NCI-H82 (cell line): ENCODE measurements at regions not wholly inside any gene's neighbourhood (a gene's known extent, or its start where the extent isn't known, plus 50 kb on each side); places are given as distances from the start of the nearest gene placed in this dataset.

ENCODE experiments used
- DNase-seq: peaks from one replicate; lab custom pipeline; 2025; lab: John Stamatoyannopoulos, UW

- no peak for DNase-seq
Measured at GRCh38 chr1:172801771-172802322, 142.9 kb downstream of the FASLG start.

DNA sequence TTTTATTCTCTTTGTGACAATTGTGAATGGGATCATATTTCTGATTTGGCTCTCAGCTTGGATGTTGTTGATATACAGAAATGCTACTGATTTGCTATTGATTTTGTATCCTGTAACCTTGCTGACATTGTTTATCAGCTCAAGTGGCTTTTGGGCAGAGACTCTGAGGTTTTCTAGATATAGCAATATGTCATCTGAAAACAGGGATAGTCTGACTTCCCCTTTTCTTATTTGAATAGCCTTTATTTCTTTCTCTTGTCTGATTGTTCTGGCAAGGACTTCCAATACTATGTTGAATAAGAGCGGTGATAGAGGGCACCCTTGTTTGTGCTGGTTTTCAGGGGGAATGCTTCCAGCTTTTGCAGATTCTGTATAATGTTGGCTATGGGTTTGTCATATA, 150.8 kb downstream of the FASLG start:
- DNase-seq = no peak

DNA sequence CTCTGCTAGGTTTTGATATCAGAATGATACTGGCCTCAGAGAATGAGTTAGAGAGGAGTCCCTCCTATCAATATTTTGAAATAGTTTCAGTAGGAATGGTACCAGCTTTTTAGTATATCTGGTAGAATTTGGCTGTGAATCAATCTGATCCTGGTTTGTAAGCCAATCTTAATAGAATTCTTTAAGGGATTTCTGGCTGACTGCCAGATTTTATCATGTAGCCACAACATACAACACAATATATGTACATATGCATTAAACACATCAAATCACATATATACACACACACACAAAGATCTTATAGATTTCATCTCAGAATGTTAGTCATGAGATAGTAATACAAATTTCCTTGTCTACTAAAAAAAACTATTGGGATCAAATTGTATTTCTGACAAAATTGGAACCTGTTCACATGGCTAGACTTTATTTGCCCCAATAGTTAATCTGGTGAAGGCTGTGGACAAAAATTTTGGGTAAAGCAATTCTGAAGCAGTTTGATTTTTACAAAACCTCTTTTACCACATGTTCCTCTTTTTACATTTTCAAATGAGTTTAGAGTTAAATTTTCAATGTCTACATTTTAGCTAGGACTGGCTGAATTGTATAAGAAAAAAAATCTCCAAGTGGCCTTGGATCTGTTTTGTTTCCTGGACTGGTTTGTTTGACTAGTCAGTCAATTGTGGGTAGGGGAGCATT, 151.7 kb downstream of the FASLG start:
- no peak for DNase-seq

- DNase-seq = no peak
Measured at GRCh38 chr1:172811694-172812093, 152.8 kb downstream of the FASLG start.

GRCh38 chr1:172812118-172812517, 153.2 kb downstream of the FASLG start:
- DNase-seq = no peak

GRCh38 chr1:172813330-172813729, 154.4 kb downstream of the FASLG start:
- DNase-seq = no peak

GRCh38 chr1:172814428-172814827, 155.5 kb downstream of the FASLG start:
- no peak for DNase-seq

DNA sequence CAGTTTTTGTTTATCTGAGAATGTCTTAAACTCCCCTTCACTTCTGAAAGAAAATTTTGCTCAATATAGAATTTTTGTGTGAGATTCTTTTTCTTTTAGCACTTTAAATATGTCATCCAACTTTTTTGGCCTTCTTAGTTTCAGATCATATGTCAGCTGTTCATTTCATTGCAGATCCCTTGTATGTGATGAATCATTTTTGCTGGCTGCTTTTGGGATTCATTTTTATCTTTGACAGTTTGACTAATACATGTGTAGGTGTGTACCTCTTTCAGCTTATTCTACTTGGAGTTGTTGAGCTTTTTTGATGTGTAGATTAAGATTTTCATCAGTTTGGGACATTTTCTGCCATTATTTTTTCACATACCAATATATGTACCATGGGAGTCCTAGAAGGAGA, 156.8 kb downstream of the FASLG start:
- DNase-seq = no peak

GRCh38 chr1:172818841-172819527, 160.1 kb downstream of the FASLG start:
- DNase-seq = no peak

DNA sequence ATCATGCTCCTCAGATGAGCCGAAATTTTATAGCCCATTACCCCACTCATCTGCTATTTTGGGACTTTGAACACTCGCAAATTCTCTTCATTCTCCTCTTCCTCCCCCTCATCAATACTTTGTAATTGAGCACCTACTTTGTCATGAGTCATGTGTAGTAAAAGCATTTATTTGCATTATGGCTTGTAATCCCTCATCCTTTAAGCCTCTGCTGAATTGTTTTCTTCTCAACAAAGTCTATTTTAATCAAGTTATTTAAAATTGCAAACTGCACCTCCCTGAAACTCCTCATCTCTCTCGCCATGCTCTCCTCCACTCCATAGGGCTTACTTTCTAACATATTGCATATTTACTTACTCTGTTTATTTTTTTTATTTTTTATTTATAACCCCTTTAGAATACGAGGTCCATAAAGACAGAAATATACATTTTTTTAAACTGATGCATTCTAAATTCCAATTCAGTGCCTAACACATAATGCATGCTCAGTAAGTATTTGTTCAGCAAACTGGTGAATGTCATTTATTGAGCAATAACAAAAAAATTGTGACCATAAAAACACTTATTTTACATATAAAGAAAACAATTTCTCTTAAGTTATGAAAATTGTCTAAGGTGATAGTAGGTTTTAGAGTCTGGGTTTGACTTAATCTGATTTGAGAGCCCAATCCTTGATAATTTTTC, 161.7 kb downstream of the FASLG start:
- DNase-seq = no peak

DNA sequence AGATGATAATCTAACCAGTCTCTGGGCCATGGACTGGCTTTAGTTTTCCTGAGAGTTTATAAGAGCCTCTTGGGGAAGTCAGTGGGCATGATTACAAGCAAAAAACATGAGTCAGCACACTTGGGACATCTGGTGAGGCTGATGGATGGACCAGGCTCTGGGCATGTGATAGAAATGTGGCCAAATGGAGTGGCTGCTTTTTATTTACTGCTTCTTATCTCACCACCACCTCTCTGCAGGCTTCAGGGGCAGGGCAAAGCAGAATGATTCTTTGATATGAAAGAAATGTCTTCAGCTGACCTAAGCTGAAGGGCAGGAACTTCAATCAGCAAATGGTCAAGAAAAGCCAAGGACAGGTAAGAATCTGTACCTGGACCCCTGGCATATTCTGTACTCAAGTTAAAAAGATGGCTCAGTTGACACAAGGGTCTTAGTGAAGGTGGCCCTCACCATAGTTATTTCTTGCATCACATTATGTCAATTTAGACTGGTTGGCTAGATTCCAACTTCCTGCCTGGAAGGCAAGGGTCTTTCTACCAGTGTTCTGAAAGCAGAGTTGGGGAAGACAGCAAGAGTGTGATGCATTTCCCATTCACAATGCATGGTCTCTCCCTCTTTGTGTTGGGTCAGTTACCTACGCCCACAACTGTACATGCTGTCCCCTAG, 162.8 kb downstream of the FASLG start:
- DNase-seq = no peak

- DNase-seq = no peak
Measured at GRCh38 chr1:172822886-172823285, 164.0 kb downstream of the FASLG start.

- peak; percentile 14 for DNase-seq
Measured at GRCh38 chr1:172823534-172823933, 164.6 kb downstream of the FASLG start.

GRCh38 chr1:172824209-172824608, 165.3 kb downstream of the FASLG start:
- DNase-seq = no peak

- peak; percentile 28 for DNase-seq
Measured at GRCh38 chr1:172826096-172826741, 167.3 kb downstream of the FASLG start.

- no peak for DNase-seq
Measured at GRCh38 chr1:172827301-172827700, 168.4 kb downstream of the FASLG start.

GRCh38 chr1:172827841-172828240, 168.9 kb downstream of the FASLG start:
- DNase-seq = no peak

DNA sequence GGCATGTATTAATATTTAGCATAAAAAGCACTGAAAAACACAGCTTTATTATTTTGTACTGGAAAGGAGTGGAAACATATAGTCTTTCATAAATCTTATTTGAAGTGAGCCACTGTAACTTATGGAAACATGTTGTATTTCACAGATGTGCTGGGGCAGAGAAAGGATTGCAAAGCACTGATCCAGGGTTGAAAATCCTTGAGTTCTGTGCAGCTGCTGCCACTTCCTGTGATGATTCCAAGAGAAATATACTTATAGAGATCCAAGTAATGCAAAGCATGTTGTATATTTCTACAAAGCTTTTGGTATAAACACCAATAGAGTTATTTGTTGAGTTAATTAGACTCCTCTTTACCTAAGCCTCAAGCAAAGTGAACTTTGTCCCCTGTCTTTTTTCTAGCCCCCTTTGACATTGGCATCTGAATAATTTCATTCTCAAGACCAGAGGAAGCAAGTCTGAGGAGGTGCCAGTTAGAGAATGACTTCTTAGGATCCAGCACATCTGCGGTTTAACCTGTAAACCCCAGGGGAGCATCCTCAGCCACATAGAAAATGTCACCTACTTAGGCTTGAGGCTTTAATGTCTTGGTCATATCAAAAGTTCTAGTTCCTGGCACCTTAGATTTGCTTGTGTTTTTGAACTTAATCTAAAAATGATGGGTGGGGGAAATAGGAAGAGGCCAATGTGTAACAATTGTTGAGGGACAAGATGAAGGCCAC, 173.3 kb downstream of the FASLG start:
- no peak for DNase-seq

DNA sequence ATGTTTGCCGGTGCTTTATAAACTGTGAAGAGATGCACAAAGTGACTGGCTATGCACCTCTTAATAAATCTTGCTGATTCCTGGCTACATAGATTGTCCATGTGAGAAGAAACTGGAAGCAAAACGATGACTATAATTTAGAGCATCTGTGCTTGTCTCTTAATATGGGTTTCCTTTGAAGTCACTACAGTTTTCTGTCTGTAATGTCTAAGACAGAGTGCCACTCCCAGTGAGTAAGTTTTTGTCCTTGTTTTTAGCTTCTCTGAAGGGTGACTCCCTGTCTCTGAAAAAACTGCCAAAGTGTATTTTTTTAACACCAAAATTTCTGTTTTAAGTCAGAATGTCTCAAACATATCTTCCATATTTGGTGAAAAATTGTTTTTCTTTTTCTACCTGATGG, 175.1 kb downstream of the FASLG start:
- DNase-seq = no peak

- DNase-seq = no peak
Measured at GRCh38 chr1:172834609-172835008, 175.7 kb downstream of the FASLG start.

DNA sequence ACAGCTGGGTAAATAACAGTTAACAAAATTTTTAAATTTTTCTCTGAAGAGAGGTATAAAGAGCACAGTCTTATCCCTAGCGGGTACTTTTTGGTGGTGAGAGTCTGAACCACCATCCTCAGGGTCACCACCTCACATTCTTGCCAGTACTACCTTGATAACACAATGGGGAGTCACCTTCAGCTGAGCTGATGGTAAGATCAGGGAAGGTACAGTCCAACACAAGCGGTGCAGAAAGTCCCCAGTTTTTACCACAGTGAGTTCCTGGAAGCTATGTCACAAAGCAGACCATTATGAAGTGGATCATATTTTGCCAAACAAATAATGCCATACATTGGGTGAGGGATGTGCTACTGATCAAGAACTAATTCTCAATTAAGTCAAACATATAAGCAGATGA, 176.9 kb downstream of the FASLG start:
- no peak for DNase-seq
